Amniotic epithelial cell (primary cell): ENCODE measurements at regions not wholly inside any gene's neighbourhood (a gene's known extent, or its start where the extent isn't known, plus 50 kb on each side); places are given as distances from the start of the nearest gene placed in this dataset.

Experiments
- DNase-seq: peaks from one replicate; pipeline ENCODE4 v3.0.0-alpha.2; 2010; ENCODE audit warnings: low read depth

DNA sequence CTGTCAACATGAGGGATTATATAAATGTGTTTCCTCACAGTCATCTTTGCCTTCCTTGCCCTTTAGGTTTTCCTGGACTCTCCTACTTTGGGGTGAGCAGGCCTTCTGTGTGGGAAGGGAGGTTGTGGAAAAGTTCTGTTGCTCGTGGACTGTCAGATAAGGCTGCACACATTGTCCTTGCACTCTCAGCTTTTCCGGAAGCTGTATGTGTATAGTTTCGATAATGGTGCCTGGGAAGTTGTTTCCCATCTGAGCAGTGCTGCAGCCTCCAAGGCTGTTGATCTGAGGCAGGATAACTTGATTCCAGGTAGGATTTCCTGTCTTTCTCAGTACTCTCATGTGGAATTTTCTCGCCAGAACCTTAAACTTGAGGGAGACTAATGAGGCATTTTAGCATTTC lies 297.8 kb upstream of the AZI2 start:
- DNase-seq = no peak

DNA sequence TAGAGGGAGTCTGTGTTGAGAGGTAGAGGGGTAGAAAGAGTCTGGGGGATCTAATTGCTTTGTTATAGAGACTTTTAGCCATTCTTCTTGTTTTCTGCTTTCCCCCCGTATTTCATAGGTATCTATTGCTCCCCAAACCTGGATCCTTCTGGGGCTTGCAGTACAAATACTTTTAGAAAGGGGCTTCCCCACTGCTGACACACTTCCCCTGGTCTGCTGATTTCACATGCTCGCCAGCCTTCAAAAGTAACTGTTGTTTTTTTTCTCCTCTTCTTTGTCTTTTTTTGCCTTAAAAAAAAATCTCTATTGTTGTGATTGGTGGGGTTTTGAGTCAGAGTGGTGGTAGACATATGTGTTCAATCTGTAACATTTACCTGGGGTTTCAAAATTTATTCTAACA lies 300.6 kb upstream of the AZI2 start:
- DNase-seq = no peak

DNA sequence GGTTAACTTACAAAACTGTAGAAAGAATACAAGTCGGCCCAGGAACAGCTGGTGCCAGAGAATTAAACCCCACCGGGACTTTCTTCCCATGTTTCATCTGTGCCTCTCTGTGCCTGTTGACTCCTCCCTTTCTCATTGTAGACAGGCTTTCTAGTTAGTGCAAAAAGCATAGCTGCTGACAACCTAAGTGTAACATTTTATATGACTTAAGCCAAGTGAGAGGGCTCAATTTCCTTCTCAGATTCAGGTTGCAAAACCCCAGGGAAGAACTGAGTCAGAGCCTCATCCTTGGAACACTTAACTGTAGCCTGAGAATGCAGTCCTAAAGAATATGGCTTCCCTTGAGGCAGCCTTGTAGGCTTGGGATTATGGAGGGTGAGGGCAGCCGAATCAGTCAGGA lies 302.5 kb upstream of the AZI2 start:
- peak; percentile 13 for DNase-seq

DNA sequence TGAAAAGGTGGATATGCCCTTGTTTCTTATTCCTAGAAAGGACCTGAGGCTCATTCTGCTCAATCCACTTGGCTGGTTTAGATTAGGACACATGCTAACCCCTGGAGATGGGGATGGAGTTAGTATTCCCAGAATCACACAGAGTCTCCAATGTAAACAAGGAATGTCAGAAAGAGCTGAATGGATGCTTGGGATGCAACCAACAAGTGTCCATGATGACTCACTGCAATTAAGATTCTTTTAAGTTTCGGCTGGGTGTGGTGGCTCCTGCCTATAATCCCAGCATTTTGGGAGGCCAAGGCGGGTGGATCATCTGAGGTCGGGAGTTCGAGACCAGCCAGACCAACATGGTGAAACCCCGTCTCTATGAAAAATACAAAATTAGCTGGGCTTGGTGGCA lies 315.5 kb upstream of the AZI2 start:
- DNase-seq = no peak

DNA sequence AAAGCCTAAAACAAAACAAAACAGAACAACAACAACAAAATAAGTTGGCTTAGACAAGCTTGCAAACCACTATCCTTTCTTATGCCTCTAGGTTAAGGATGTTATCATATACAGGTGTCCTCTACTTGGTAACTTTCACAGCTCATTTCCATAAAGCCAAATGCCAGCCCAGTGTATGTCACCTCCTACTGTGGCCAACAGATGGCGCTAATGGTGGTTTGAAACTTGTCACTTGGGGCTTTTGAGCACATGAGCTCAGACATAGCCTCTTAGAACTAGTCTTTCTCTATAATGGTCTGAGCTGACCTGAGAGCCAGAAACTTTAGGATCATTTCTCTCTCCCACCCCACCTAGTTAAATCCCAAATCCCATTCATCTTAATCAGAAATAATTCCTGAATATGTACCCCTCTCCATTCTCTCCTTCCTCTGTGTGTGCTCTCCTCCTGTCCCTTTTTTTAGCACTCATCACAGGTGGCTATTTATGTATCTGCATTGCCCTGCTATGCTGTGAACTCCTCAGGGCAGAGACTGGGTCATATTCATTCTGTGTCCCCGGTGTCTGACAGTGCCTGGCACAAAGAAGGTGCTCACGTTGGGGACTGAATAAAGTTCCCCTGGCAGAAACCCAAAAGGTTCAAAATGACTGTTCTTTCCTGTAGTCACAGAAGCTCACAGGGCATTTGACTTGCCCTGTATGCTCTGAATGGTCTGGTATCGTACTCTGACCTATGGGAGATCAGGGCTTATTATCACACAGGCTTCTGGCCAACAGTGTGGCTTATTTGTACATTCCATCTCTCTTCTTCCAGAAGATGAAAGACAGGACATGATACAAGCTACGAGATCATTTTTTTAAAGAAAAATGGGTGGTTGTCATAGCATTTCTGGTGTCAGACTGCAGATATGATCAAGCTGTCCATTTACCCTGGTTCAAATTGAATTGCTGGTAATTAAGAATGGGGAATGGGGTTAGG lies 319.3 kb upstream of the AZI2 start:
- DNase-seq = peak; percentile 51

DNA sequence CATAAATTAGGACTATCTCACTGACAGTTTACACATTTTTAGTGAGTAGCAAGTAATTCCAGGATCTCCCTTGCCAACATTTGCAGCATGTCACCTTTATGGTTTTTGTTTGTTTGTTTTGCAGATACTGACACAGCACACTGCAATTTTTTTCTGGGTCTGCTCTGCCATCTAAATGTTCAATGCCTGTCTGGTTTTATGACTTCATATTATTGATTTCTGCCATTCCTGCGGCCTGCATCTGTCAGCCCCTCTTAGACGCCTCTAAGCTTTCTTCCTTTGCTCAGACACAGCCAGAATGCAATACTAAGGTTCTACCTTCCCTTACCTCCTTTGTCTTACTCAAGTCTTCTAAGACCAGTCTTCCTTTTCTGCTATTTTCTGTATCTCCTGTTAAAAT lies 321.2 kb upstream of the AZI2 start:
- no peak for DNase-seq

DNA sequence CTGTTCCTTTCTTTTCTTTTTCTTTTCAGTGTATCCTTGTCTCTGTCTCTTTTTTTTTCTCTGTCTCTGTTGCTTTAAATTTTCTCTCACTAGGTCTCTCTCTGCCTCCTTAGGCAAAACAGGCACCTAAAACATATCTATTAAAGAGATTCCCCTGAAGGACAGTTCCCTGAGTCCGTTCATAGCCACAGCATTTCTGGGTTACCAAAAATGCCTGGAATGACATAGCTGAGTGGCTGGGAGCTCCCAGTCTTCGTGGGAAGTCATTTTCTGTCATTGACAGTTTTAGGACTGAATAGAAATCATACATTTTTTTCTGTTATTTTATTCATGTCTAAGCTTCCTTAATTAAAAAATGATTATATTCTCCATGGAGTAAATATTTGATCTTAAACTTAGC lies 323.8 kb upstream of the AZI2 start:
- DNase-seq = no peak

DNA sequence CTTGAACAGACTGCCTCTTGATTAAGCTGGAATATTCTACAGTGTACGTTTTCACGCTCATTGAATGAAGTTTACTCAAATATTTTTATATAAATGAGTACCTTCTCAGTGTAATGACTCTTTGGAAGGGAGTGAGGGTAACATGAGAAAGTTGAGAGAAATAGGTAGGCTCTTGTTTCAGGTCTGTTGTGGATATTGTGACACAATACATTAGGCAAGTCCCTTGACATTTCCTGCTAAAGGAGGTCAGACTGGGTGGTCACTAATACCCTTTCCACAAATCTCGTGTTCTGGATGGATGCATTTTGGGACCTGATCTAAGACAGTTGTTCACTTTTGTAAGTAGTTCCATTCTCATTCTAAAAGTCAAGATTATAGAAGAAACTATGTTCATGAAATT lies 324.8 kb upstream of the AZI2 start:
- no peak for DNase-seq

DNA sequence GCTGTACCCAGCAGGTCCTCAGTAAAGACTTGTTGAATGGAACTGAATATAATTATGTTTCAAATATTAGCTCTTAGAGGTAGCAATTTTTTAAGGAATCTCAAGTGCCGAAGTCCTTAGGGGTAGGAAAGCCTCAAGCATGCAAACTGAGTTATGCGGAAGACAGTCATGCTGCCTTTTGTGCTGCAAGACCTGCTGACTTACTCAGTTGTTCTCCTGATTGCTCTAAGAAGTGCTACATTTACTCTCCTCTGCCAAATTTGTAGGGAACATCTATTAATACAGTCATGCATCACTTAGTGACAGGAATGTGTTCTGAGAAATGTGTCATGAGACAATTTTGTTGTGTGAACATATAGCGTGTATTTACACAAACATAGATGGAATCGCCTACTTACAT lies 325.6 kb upstream of the AZI2 start:
- no peak for DNase-seq

DNA sequence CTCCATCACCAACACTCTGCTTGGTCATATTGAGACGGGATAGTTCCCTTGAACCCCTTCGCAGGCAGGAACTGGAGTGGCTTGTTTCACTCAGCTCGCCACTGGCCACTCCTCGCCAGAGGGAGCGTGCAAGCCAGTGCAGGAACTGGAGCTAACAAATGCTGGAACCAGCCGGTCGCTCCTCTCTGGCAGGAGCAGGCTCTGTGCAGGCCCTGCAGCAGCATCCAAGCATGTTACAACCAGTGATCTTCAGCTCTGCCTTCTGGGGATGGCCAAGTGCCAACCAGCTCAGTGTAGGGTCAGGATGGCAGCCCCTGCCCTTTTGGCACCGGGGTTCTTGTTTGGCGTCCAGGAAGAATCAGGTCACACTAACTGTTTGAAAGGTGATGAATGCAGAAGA lies 329.0 kb upstream of the AZI2 start:
- no peak for DNase-seq

DNA sequence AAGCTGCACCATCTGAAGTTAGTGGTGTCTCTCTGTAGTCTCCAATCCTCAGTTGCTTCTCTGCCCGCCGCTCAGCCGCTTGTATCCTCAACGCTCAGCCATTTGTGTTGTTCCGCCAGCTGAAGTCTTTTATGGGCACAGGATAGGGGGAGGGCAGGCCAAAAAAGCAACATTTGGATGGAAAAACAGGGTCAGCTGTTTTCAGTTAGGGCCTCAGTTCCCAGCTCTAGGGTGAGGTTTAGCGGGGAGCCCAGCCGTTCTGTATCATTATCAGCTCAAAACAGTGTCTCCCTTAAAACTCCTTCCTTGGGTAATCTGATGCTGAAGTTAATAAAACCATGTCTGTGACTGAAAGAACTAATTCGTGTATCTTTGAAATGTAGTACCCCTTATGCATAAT lies 329.5 kb upstream of the AZI2 start:
- no peak for DNase-seq

DNA sequence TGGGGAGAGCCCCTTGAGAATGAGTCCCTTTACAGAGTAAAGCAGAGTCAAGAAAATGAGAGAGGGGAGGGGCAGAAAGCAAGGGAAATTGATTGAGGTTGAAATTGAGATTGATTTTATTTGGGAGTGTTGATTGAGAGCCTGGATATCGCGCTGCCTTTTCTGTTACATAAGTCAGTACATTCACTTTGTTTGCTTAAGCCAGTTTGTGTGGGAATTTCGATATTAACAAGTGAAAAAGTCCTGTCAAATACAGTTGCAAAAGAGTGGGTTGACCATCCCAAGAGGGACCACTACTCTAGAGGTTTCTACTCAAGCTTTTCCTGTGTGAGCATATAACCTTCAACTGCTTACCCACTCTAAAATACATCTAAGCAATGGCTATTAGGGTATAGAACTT lies 331.4 kb upstream of the AZI2 start:
- DNase-seq = no peak

DNA sequence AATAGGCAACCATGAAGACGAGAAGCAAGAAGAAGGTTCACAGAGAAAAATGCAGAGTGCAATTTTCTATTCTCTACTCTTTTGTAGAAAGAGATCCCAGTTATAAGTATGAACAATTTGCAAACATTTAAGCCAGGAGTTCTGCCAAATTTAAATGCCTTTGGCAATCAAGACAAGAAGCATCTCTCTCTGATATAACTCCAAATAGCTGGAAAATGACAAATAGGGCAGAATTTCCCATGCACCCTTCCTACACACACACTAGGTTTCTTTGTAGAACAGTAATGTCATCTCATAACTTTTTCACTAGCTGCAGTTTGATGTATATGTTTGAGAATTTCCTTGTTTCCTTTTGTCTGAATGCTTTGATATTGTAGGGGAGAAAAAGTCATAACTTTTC lies 333.5 kb upstream of the AZI2 start:
- no peak for DNase-seq

DNA sequence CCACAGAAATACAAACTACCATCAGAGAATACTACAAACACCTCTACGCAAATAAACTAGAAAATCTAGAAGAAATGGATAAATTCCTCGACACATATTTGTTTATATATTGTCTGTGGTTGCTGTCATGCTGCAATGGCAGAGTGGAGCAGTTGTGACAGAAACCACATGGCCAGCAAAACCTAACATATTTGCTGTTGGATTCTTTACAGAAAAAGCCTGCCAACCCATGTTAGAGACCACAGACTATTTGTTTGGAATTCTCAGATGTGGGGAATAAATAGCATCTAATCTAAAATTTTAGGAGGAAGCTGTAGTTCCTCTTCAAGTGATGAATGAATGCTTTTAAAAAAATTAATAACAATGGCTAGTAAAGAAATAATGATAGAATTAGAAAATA lies 341.6 kb upstream of the AZI2 start:
- no peak for DNase-seq

DNA sequence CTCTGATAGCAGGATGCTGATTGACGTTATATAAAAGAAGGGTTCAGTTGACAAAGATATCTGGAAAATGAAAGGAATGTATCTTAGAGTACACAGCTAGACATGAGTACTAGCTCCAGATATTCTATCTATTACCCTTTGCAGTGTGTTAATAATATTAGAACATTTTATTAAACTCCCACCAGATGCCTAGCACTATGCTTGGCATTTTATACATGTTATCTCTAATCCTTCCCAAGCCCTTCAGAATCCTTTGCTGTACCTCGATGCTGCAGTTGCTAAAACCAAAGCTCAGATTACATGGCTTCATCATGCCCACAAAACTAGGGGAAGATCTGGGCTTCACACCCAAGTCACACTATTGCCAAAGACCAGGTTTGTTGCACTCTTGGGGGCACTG lies 350.1 kb upstream of the AZI2 start:
- DNase-seq = peak; percentile 7

DNA sequence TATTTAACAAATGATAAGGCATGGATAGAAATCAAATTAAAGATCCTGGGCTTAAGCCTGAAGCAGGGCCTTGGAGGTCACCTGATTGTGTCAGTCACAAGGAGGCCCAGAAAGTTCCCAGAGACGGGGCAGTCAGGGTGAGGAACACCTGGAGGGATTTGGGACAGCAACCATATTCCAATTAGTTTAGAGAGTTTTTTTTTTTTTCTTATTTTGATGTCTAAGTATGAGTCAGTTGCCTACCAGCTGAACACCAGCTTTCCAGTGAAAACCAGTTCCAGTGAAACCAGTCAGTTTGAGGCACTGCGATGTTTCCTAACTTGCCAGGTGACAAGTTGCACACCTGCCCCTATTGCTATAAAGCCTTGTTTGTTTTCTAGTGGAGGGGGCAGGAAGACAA lies 350.7 kb upstream of the AZI2 start:
- DNase-seq = no peak

DNA sequence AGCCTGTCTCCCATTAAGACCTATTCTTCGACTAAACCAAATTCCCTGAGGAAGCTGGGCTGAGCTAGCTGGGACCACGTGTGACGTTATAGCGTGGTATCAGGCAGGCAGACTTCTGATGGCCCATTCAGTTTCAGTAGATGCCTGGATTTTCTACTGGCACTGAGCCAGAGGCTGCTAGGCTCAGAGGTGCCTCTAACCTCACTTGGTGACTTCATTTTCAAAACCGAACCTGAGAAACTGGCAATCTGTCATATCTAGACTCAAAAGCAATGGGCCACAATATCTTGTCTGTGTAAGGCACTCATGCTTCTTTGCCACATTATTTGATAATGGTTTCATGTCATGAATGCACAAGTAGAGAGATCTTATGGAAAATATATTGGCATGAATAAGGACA lies 352.1 kb upstream of the AZI2 start:
- DNase-seq = no peak

DNA sequence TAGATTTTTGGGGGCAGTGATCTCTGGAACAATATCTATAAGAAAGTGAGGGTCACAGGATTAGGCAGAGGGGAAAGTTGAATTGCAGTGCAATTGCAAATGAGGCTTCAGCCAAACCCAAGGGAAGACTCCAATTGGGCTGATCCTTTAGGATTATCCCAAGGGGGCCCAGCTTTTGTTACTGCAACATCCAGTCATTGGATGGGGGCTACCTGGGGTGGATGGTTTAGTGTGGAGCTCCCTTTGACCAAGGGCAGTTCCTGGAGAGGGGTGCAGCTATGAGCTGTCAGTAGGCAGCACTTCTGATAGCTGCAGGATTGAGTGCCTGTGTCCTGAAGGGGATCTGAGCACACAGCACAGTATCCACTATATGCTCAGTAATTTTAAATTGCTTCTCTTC lies 355.2 kb upstream of the AZI2 start:
- DNase-seq = no peak

DNA sequence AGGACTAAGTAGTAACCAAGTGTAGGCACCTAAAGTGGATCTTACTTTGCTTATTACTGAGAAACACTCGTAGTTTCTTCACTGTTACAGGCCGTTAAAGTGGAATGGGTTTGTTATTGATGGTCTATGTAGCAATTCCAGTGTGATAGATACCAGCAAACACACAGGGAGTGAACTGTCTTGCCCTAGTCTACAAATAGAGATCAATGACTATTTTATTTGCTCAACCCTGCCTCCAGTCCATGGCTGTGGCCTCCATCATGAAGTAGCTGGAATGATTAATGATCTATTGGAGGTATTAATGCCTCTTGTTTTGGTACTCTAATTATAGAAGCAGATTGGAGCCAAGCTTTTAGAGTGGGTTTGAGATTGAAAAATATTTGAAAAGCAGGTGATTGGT lies 362.7 kb upstream of the AZI2 start:
- DNase-seq = no peak

DNA sequence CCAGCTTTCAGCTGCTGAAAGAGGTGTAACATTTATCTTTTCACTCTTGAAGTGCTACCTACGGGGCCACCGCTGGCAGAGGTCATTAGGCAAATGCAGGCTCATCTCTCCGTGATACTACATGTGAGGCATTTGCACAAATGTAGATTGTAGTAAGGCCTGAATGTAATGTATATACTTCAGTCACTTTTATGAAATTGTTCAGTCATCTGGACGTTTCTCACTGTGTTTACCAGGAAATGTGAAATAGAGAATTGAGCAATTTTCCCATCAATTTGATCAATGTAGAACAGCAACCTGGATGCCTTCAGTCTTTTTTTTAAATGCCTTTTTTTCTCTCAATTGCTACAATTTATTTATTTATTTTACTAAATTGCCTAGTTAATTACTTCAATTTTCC lies 368.3 kb upstream of the AZI2 start:
- DNase-seq = no peak

DNA sequence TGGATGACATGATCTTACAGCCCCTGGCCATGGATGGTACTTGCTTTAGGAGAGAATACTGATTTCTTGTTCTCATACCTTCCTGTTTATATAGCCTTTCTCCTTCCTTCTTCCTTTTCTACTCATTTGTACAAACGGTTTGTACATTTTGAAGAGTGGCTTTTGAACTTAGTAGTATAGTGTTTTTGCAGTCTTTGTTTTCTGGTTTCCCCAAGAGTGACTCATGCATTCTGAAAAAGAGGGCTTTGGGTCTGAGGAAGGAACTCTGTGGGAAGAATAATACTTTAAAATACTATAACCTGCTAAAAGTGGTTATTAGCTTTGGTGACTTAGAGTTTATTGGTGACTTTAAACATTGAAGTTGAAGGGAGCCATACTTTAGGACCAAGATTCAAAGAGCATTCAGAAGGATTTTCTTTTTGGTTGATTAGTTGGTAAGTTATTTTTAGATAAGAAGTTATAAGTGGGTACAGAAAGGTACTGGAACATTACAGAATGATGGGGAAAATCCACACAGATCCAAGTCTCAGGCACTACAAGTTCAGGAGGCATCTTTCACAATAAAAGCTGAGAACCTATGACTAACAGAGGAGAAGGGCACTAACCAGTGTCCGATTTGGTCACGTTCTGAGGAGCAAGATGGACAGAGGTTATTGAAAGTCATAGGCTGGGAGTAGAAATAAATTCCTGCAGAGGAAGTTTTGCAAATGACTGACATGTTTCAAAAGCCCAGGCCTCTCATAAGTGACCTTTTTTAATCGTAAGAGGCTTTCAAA lies 369.6 kb upstream of the AZI2 start:
- no peak for DNase-seq

DNA sequence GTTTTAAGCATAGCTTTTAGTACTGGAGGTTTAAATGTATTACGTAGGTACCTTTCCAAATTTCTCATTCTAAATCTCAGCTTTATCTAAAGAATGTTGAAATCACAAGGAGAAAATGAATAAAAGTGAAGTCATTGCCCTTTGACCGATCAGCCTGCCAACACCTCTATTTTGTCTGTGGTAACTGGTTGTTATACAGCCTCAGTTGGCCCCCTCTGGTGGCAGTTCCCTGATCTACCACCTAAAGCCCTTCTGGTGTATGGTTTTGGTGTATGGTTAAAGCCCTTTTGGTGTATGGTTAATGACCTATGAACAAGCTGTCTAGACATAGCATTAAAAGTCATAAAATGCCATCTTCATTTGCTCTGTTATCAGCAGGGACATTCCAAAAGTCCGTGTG lies 378.2 kb upstream of the AZI2 start:
- DNase-seq = peak; percentile 53

DNA sequence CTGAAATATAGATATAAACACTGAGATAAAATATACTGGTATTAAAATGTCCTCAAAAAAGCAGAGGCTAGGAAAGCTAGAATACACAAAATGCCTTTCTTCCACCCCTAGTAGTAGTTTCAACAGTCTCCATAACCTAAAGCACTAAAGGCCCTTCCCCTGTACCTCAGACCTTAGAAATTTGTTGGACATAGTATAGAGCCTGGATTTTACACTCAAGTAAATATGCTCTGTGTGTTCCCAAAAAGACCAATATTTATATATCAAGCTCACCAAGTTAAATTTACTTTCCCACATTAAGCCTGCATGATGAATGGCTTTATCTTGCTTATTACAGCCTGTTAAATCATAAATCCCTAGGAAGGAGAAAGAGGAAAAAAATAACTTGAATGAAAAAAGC lies 378.7 kb upstream of the AZI2 start:
- no peak for DNase-seq

DNA sequence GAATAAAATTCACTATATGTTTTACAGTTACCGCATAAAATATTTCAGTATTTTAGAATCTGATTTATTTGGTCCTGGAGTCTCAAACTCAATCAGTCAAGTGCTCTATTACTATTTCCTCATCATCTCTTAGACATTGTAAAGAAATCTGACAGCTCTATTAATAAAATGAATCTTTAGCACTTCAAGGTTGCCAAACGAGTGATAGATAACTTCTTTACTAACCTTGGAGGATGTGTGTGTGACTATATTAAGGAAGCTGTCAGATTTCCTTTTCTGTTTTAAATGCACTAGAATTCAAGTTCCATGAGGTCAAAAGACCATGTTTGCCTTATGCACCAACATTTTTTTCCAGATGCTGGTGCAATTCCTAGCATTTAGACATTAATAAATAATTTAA lies 389.8 kb upstream of the AZI2 start:
- no peak for DNase-seq
